Esophagus muscularis mucosa (tissue), 4 donors: ENCODE measurements at regions not wholly inside any gene's neighbourhood (a gene's known extent, or its start where the extent isn't known, plus 50 kb on each side); places are given as distances from the start of the nearest gene placed in this dataset.

Experiments
- CTCF ChIP-seq, 3 experiments: fragments of 200-600 bp in 2 of 3; fragments of 450-650 bp in 1 of 3; sonication (generic) in 2 of 3; IDR thresholded peaks; one replicate each; pipeline ENCODE4 v1.5.1; 2017 to 2019; ENCODE audit warnings: antibody characterized with exemption in 3 of 3, mild to moderate bottlenecking in 2 of 3, moderate library complexity in 1 of 3
- EP300 ChIP-seq: sonication (generic); formaldehyde crosslinking; IDR thresholded peaks from one replicate; pipeline ENCODE4 v1.6.1; 2017; ENCODE audit warnings: antibody characterized with exemption
- POLR2A ChIP-seq: fragments of 450-650 bp; IDR thresholded peaks from one replicate; pipeline ENCODE4 v1.6.1; 2017; ENCODE audit warnings: antibody characterized with exemption, moderate library complexity, mild to moderate bottlenecking, low read depth

- TF ChIP-seq CTCF (IDR thresholded peaks at IDR 0.05) (no peak), POLR2A (no peak), EP300 (no peak)
Observed at GRCh38 chr13:40217675-40218074, 448.8 kb downstream of the FOXO1 start.
